Thymus (tissue), 11 donors: ENCODE measurements at regions not wholly inside any gene's neighbourhood (a gene's known extent, or its start where the extent isn't known, plus 50 kb on each side); places are given as distances from the start of the nearest gene placed in this dataset.
"Not testable (repeated sequence)": the region's sequence is repeated elsewhere in the genome, so short reads cannot be mapped to it uniquely, and the experiment has no call there.

Source experiments
- DNase-seq, 9 donors: peaks; one replicate each; pipeline ENCODE4 v3.0.0-alpha.2; 2013; ENCODE audit warnings: low spot score in 9 of 9, low read depth in 6 of 9, missing footprints in 1 of 9
- H3K27ac ChIP-seq, 2 donors: one replicate each; pipeline ENCODE4 v1.5.1; 2013; ENCODE audit warnings: control low read depth in 1 of 2, low read depth in 1 of 2, low read length in 1 of 2, mild to moderate bottlenecking in 1 of 2, moderate library complexity in 1 of 2
- H3K27me3 ChIP-seq, 2 donors: one replicate each; pipeline ENCODE4 v1.5.1; 2013; ENCODE audit warnings: low read length in 1 of 2; ENCODE audit not compliant: control insufficient read depth in 2 of 2, insufficient read depth in 1 of 2
- H3K36me3 ChIP-seq, 2 donors: one replicate each; pipeline ENCODE4 v1.5.1; 2013; ENCODE audit warnings: low read length in 1 of 2, mild to moderate bottlenecking in 1 of 2, moderate library complexity in 1 of 2; ENCODE audit not compliant: control insufficient read depth in 2 of 2, insufficient read depth in 2 of 2
- H3K4me1 ChIP-seq, 2 donors: one replicate each; pipeline ENCODE4 v1.5.1; 2013; ENCODE audit warnings: low read length in 2 of 2; ENCODE audit not compliant: control insufficient read depth in 2 of 2, insufficient read depth in 2 of 2
- H3K4me3 ChIP-seq, 2 donors: one replicate each; pipeline ENCODE4 v1.5.1; 2013; ENCODE audit warnings: low read length in 2 of 2, control low read depth in 1 of 2, mild to moderate bottlenecking in 1 of 2
- H3K9me3 ChIP-seq, 2 donors: one replicate each; pipeline ENCODE4 v1.5.1; 2013; ENCODE audit warnings: low read length in 1 of 2, mild to moderate bottlenecking in 1 of 2; ENCODE audit not compliant: control insufficient read depth in 2 of 2, insufficient read depth in 1 of 2
- WGBS: extraction: QIAGEN DNeasy Blood & Tissue Kit; methylation state at CpG from one replicate; pipeline ENCODE4 v1.1.7; 2013; 5-methylcytosine and 5-hydroxymethylcytosine counted together
- donor health status: healthy.

DNA sequence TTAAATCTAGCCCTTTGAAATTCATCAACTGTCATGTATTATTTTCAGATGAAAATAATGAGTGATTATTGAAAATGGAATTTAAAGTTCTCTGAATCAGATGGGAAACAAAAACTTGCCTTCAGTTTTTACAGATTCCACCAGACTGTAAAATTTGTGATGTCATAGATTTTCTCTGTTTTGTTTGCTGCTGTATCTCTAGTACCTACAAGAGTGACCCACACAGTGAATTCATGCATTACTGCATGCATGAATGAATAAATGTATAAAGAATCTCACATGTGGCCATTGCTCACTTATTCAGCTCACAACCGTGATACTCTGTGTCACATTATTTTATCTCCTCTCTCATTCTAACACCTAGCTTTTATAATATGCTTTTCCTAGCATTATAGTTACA lies 532.2 kb upstream of the AGA start:
- Histone ChIP-seq H3K27me3 (no peaks in the 10 kb centered on the region), H3K27ac (no peak overlapping the region), H3K4me1 (no peaks in the 10 kb centered on the region), H3K36me3 (no peaks in the 10 kb centered on the region), H3K9me3 (no peaks in the 10 kb centered on the region), H3K4me3 (no peak overlapping the region)
- DNase-seq, result no peak
- WGBS, result 90% methylated on average over 1 of the region's 1 CpG

DNA sequence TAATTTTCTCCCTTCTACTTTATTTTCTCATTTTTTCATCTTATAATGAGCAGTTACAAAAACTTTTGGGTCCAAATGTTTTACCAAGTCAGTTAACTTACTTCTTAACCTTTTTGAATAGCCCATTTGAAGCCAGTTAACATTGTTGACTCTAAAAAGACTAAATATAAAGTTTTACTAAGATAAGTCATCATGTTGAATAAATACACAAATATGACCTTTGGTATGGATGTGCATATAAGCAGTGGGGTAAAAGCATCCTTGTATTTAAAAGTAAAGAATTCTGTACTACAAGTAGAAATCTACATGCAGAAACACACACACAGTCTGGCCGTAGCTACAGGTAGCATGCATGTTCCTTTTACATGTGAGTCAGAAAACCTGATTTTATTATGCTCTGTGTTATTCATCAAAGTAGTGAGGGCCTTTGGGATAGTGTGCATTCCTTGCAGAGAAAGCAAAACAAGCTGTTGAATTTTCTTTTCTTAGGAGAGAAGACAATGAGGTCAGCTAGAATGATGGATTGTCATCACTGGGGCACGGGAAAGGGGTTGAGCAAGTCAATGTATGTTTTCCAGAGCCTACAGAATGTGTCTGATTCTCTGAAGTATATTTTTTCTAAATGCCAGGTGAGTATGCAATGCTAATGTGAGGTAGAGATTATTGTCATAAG lies 533.2 kb upstream of the AGA start:
- H3K27ac ChIP-seq, result no peak overlapping the region
- H3K4me3 ChIP-seq, result no peak overlapping the region
- WGBS, result 76% methylated on average over 2 of the region's 2 CpGs
- no peak for DNase-seq
- H3K9me3 ChIP-seq, result no peaks in the 10 kb centered on the region
- no peaks in the 10 kb centered on the region for H3K36me3 ChIP-seq
- no peaks in the 10 kb centered on the region for H3K4me1 ChIP-seq
- no peaks in the 10 kb centered on the region for H3K27me3 ChIP-seq

DNA sequence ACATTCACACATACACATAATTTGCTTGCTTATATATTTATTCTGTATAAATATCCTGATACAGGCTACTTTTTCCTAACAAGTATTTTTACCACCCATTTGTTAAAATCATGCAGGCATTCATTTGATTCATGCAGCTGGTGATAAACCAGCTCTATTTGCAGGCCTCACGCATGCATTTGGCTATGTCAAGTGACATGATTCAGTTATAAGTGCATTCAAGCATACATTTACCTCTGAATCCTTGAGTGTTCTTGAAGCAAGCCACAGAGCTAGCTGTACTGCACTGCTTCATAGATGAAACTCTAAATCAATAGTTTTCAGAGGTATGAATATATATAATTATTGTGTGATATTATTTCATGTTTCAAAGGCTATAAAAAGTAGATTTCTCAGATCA lies 544.0 kb upstream of the AGA start:
- H3K36me3 ChIP-seq, result no peaks in the 10 kb centered on the region
- no peaks in the 10 kb centered on the region for H3K27me3 ChIP-seq
- H3K27ac ChIP-seq, result no peak overlapping the region
- H3K9me3 ChIP-seq, result no peaks in the 10 kb centered on the region
- no peak for DNase-seq
- H3K4me3 ChIP-seq, result no peak overlapping the region
- H3K4me1 ChIP-seq, result no peaks in the 10 kb centered on the region
- WGBS, result 90% methylated on average over 1 of the region's 1 CpG

DNA sequence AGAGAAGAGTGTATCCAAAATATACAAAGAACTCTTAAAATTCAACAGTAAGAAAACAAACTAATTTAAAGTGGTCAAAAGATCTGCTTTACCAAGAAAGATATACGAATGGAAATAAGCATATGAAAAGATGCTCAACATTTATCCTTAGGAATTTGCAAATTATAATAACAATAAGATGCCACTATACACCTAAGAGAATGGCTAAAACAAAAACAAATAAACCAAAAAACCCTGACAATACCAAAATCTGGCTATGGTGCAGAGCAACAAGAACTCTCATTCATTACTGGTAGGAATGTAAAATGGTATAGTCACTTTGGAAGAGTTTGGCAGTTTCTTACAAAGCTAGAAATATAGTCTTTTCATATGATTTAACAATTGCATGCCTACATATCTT lies 545.7 kb upstream of the AGA start:
- DNase-seq, result no peak
- no peaks in the 10 kb centered on the region for H3K4me1 ChIP-seq
- H3K9me3 ChIP-seq, result no peaks in the 10 kb centered on the region
- H3K4me3 ChIP-seq, result no peak overlapping the region
- WGBS, result 92% methylated on average over 1 of the region's 1 CpG
- H3K27ac ChIP-seq, result no peak overlapping the region
- H3K36me3 ChIP-seq, result no peaks in the 10 kb centered on the region
- H3K27me3 ChIP-seq, result no peaks in the 10 kb centered on the region

DNA sequence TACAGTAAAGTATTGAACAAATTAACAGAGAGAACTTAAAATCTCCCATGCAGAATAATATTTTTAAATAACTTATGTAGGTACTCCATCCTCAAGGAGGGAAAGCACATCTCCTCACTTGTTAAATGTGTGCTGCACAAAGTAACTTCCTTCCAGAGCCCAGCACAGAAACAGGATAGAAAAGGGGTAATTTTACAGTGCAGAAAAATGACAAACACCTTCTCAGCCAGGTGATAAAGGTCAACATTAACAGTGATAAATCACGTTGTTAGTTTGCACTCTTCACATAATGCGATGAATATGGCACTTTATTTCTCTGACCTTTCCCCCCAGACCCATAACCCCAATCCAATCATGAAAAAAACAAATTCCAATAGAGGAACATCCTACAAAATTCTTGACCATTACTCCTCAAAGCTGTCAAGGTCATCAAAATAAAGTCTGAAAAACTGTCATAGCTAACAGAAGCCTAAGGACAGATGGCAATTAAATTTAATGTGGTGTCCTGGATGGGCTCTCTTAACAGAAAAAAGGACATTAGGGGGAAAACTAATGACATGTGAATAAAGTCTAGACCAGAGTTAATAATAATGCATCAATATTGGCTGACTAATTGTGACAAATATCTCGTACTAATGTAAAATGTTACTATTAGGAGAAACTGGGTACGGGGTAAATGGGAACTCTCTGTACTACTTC lies 547.4 kb upstream of the AGA start:
- H3K27ac ChIP-seq, result no peak overlapping the region
- WGBS, result 96% methylated on average over 4 of the region's 4 CpGs
- no peaks in the 10 kb centered on the region for H3K9me3 ChIP-seq

DNA sequence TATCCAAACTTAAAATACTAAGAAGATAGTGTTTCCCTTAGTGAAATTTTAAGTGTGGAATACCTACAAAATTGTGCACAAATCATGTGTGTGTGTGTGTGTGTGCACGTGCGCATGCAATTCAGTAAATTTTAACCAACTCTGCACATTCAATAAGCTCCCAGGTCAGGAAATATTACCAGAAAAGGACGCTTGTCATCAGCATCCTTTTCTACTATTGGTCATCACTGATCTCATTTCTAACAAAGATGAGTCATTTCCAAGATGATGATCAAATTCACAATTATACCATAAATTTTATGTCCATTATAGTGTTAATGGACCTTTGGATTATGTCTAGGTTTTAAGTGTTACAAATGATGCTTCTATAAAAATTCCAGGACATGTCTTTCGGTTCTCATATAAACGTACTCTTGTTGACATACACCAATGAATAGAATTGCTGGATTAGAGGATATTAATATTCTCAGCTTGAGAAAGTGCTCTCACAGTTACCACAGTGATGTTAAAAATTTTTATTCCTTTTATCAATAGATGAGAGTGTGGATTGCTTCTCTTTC lies 560.9 kb upstream of the AGA start:
- no peak for DNase-seq
- Histone ChIP-seq H3K27me3 (no peaks in the 10 kb centered on the region), H3K4me3 (no peak overlapping the region), H3K4me1 (no peaks in the 10 kb centered on the region), H3K36me3 (no peaks in the 10 kb centered on the region), H3K27ac (no peak overlapping the region), H3K9me3 (no peaks in the 10 kb centered on the region)
- WGBS, result 91% methylated on average over 5 of the region's 5 CpGs

More for the DNA sequence above, 547.4 kb upstream of the AGA start:
- H3K27me3 ChIP-seq, result no peaks in the 10 kb centered on the region
- H3K36me3 ChIP-seq, result no peaks in the 10 kb centered on the region
- no peaks in the 10 kb centered on the region for H3K4me1 ChIP-seq
- DNase-seq, result no peak
- no peak overlapping the region for H3K4me3 ChIP-seq

DNA sequence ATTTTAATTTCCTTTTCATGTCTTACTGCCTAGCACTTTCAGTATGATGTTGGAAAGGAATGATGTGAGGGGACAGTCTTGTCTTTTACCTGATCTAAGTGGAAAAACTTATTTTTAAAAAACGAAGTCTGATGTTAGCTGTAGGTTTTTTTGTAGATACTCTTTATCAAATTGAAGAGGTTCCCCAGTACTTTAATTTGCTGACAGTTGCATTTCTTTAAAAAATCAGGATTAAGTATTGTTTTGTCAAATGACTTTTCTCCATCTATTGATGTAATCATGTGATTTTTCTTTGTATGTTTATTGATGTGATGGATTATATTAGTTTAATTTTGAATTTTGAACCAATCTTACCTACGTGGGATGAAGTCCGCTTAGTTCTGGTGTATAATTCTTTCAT lies 568.4 kb upstream of the AGA start:
- Histone ChIP-seq H3K36me3 (no peaks in the 10 kb centered on the region), H3K4me1 (no peaks in the 10 kb centered on the region), H3K27me3 (no peaks in the 10 kb centered on the region), H3K4me3 (no peak overlapping the region), H3K9me3 (peaks cover 0 to 1% of the 10 kb centered on the region in 2 donors), H3K27ac (no peak overlapping the region)
- no peak for DNase-seq
- WGBS, result 81% methylated on average over 3 of the region's 3 CpGs

DNA sequence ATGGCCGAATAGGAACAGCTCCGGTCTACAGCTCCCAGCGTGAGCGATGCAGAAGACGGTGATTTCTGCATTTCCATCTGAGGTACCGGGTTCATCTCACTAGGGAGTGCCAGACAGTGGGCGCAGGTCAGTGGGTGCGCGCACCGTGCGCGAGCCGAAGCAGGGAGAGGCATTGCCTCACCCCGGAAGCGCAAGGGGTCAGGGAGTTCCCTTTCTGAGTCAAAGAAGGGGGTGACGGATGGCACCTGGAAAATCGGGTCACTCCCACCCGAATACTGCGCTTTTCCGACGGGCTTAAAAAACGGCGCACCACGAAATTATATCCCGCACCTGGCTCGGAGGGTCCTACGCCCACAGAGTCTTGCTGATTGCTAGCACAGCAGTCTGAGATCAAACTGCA lies 572.8 kb upstream of the AGA start:
- 94% methylated on average over 26 of the region's 27 CpGs for WGBS
- not testable (repeated sequence) for DNase-seq

DNA sequence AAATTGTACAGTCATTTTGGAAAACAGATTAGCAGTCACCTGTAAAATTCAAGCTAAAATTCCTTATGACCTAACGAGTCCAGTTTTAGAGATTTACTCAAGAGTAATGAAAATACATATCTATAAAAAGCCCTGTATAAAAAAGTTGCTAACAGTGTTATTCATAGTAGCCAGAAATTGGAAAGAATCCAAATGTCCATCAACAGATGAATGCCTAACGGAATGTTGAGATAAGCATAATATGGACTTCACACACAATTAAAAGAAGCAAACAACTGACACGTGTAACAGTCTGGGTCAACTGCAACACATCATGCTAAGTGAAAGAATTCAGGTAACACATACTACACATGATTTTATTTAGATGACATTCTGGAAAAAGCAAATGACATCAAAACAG lies 584.8 kb upstream of the AGA start:
- DNase-seq, result no peak
- H3K4me3 ChIP-seq, result no peak overlapping the region
- 89% methylated on average over 3 of the region's 3 CpGs for WGBS

More for the DNA sequence above, 572.8 kb upstream of the AGA start:
- H3K36me3 ChIP-seq, H3K4me1 ChIP-seq, H3K27me3 ChIP-seq, H3K4me3 ChIP-seq, H3K9me3 ChIP-seq, H3K27ac ChIP-seq: not testable (repeated sequence)

More for the DNA sequence above, 584.8 kb upstream of the AGA start:
- Histone ChIP-seq H3K36me3 (no peaks in the 10 kb centered on the region), H3K9me3 (no peaks in the 10 kb centered on the region), H3K4me1 (no peaks in the 10 kb centered on the region), H3K27me3 (no peaks in the 10 kb centered on the region), H3K27ac (no peak overlapping the region)
